OCI-LY3 (cell line): ENCODE measurements at regions not wholly inside any gene's neighbourhood (a gene's known extent, or its start where the extent isn't known, plus 50 kb on each side); places are given as distances from the start of the nearest gene placed in this dataset.

ENCODE experiments used
- H2AFZ ChIP-seq: fragments of 200-600, 300-600 bp; shearing (Covaris generic); 2 replicates; pipeline ENCODE4 v1.6.0; 2014; ENCODE audit warnings: antibody characterized with exemption, low read depth, low read length
- H3K27ac ChIP-seq: fragments of 200-600, 300-600 bp; sonication (generic); 2 replicates; pipeline ENCODE4 v1.5.1; 2014; ENCODE audit warnings: mild to moderate bottlenecking, low read length, moderate library complexity, mixed read lengths
- H3K27me3 ChIP-seq: fragments of 200-600, 300-600 bp; sonication (generic); 2 replicates; pipeline ENCODE4 v1.6.1; 2014; ENCODE audit warnings: low read depth, low read length, mixed read lengths
- H3K36me3 ChIP-seq: fragments of 200-600, 300-600 bp; sonication (generic); replicated peaks from 2 replicates; pipeline ENCODE3; 2014; ENCODE audit warnings: low read depth, low read length, mixed read lengths
- H3K4me1 ChIP-seq: fragments of 300-600, 200-600 bp; sonication (generic); 2 replicates; pipeline ENCODE4 v1.6.1; 2014; ENCODE audit warnings: low read length, mixed read lengths
- H3K4me2 ChIP-seq: fragments of 200-600, 300-600 bp; sonication (generic); 2 replicates; pipeline ENCODE4 v1.6.1; 2014; ENCODE audit warnings: low read length, mixed read lengths
- H3K4me3 ChIP-seq: fragments of 300-600, 200-600 bp; sonication (generic); 2 replicates; pipeline ENCODE4 v1.5.1; 2014; ENCODE audit warnings: antibody characterized with exemption, mild to moderate bottlenecking, low read length, moderate library complexity
- H3K79me2 ChIP-seq: fragments of 300-600, 200-600 bp; shearing (Covaris generic); 2 replicates; pipeline ENCODE4 v1.6.1; 2014; ENCODE audit warnings: mild to moderate bottlenecking, low read length, mixed read lengths
- H3K9ac ChIP-seq: fragments of 300-600, 200-600 bp; shearing (Covaris generic); 2 replicates; pipeline ENCODE4 v1.6.0; 2014; ENCODE audit warnings: mild to moderate bottlenecking, low read length, moderate library complexity
- H3K9me3 ChIP-seq: fragments of 200-600, 300-600 bp; shearing (Covaris generic); 2 replicates; pipeline ENCODE4 v1.6.1; 2014; ENCODE audit warnings: low read length, mixed read lengths; ENCODE audit not compliant: insufficient read depth
- H4K20me1 ChIP-seq: fragments of 200-600, 300-600 bp; sonication (generic); 2 replicates; pipeline ENCODE4 v1.6.1; 2016; ENCODE audit warnings: low read length, mixed read lengths; ENCODE audit not compliant: insufficient read depth
- EZH2phosphoT487 ChIP-seq: fragments of 200-600 bp; shearing (Covaris generic); IDR thresholded peaks from 2 replicates; pipeline ENCODE4 v1.6.1; 2018; ENCODE audit warnings: antibody characterized with exemption, mixed run types, low read depth
- TF ChIP-seq, protein P1 (sequence below): fragments of 200-600, 300-600 bp; sonication (generic); IDR thresholded peaks from 2 replicates; pipeline ENCODE4 v1.5.1; 2014; ENCODE audit warnings: antibody characterized with exemption, low read length, low read depth

- TF ChIP-seq, protein P1, sequence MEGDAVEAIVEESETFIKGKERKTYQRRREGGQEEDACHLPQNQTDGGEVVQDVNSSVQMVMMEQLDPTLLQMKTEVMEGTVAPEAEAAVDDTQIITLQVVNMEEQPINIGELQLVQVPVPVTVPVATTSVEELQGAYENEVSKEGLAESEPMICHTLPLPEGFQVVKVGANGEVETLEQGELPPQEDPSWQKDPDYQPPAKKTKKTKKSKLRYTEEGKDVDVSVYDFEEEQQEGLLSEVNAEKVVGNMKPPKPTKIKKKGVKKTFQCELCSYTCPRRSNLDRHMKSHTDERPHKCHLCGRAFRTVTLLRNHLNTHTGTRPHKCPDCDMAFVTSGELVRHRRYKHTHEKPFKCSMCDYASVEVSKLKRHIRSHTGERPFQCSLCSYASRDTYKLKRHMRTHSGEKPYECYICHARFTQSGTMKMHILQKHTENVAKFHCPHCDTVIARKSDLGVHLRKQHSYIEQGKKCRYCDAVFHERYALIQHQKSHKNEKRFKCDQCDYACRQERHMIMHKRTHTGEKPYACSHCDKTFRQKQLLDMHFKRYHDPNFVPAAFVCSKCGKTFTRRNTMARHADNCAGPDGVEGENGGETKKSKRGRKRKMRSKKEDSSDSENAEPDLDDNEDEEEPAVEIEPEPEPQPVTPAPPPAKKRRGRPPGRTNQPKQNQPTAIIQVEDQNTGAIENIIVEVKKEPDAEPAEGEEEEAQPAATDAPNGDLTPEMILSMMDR = no peak
- TF ChIP-seq EZH2phosphoT487 = no peak
These were observed 438.3 kb upstream of the SEL1L start for GRCh38 chr14:81971911-81972310.

GRCh38 chr14:81972601-81973000 is 438.9 kb upstream of the SEL1L start:
- no peak overlapping the region for H3K4me3 ChIP-seq
- H2AFZ ChIP-seq = no peak overlapping the region
- H3K27me3 ChIP-seq = no peaks in the 10 kb centered on the region
- H3K27ac ChIP-seq = no peak overlapping the region
- H3K4me2 ChIP-seq = no peak overlapping the region
- no peaks in the 10 kb centered on the region for H3K79me2 ChIP-seq
- peaks cover 5% of the 10 kb centered on the region for H3K9me3 ChIP-seq
- no peaks in the 10 kb centered on the region for H3K4me1 ChIP-seq
- no peaks in the 10 kb centered on the region for H3K36me3 ChIP-seq
- no peak for TF ChIP-seq EZH2phosphoT487
- TF ChIP-seq, protein P1 = no peak
- H4K20me1 ChIP-seq = no peaks in the 10 kb centered on the region
- no peak overlapping the region for H3K9ac ChIP-seq

More at GRCh38 chr14:81971911-81972310, 438.3 kb upstream of the SEL1L start:
- Histone ChIP-seq H2AFZ (no peak overlapping the region), H4K20me1 (no peaks in the 10 kb centered on the region), H3K9ac (no peak overlapping the region), H3K27me3 (no peaks in the 10 kb centered on the region), H3K79me2 (no peaks in the 10 kb centered on the region), H3K4me1 (no peaks in the 10 kb centered on the region), H3K27ac (no peak overlapping the region), H3K4me3 (no peak overlapping the region), H3K4me2 (no peak overlapping the region), H3K36me3 (no peaks in the 10 kb centered on the region), H3K9me3 (peaks cover 5% of the 10 kb centered on the region)

DNA sequence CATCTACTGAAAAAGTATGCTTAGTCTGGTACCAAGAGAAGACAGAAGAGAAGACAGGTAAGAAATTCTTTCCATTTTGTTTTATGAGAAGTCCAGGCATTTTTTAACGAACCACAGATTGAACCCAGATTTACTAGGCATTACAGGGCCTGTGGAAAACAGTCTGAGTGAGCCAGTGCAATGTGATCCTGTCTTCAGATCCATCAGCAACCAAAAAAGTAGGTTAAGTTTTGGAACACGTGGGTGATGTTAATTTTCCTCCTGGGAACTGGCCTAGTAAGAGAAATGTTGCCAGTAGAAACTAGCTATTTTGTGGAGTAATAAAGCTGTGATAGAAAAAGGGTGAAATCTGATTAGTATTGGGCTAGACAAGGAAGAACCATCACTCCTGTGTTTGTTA is 440.9 kb upstream of the SEL1L start:
- no peak overlapping the region for H3K4me2 ChIP-seq

GRCh38 chr14:81980601-81981306 is 447.1 kb upstream of the SEL1L start:
- no peaks in the 10 kb centered on the region for H3K79me2 ChIP-seq
- H3K9me3 ChIP-seq = no peaks in the 10 kb centered on the region
- no peak overlapping the region for H3K9ac ChIP-seq
- no peak overlapping the region for H3K27ac ChIP-seq
- no peaks in the 10 kb centered on the region for H3K27me3 ChIP-seq
- TF ChIP-seq, protein P1 = no peak
- no peak for TF ChIP-seq EZH2phosphoT487
- H3K4me1 ChIP-seq = no peaks in the 10 kb centered on the region
- no peak overlapping the region for H3K4me2 ChIP-seq
- H3K36me3 ChIP-seq = no peaks in the 10 kb centered on the region
- no peaks in the 10 kb centered on the region for H4K20me1 ChIP-seq
- H3K4me3 ChIP-seq = no peak overlapping the region
- no peak overlapping the region for H2AFZ ChIP-seq

More for the DNA sequence above, 440.9 kb upstream of the SEL1L start:
- no peaks in the 10 kb centered on the region; the same call in 1 of the 2 replicates for H3K9me3 ChIP-seq
- H3K36me3 ChIP-seq = no peaks in the 10 kb centered on the region
- H4K20me1 ChIP-seq = no peaks in the 10 kb centered on the region
- no peak overlapping the region for H3K9ac ChIP-seq
- no peak for TF ChIP-seq EZH2phosphoT487
- TF ChIP-seq, protein P1 = no peak
- no peak overlapping the region for H2AFZ ChIP-seq
- H3K4me1 ChIP-seq = no peaks in the 10 kb centered on the region
- no peaks in the 10 kb centered on the region for H3K79me2 ChIP-seq
- H3K27ac ChIP-seq = no peak overlapping the region
- H3K4me3 ChIP-seq = no peak overlapping the region
- H3K27me3 ChIP-seq = no peaks in the 10 kb centered on the region
